Psoas muscle (tissue), 7 donors: ENCODE measurements at regions not wholly inside any gene's neighbourhood (a gene's known extent, or its start where the extent isn't known, plus 50 kb on each side); places are given as distances from the start of the nearest gene placed in this dataset.

ENCODE experiments used
- ATAC-seq, 4 donors: fragments of 200-7000 bp; cut with Tn5 transposase; one replicate each; pipeline ENCODE4 v1.9.1; 2020; ENCODE audit warnings: moderate library complexity in 3 of 4, mild to moderate bottlenecking in 2 of 4
- DNase-seq, 2 donors: peaks; one replicate each; pipeline ENCODE4 v3.0.0-alpha.2; 2020
- H3K27ac ChIP-seq: fragments of 200-600 bp; one replicate; pipeline ENCODE4 v1.8.0; 2022
- H3K27me3 ChIP-seq, 3 donors: fragments of 200-600 bp in 1 of 3; one replicate each; pipeline versions ENCODE4 v1.6.1 to v1.8.0; 2013 to 2022; ENCODE audit warnings: low read length in 2 of 3, mild to moderate bottlenecking in 2 of 3, moderate library complexity in 1 of 3; ENCODE audit not compliant: insufficient read depth in 3 of 3
- H3K36me3 ChIP-seq, 2 donors: fragments of 200-600 bp in 1 of 2; one replicate each; pipeline versions ENCODE4 v1.6.1 to v1.8.0; 2013 to 2022; ENCODE audit warnings: low read depth in 1 of 2, mild to moderate bottlenecking in 1 of 2, moderate library complexity in 1 of 2; ENCODE audit not compliant: insufficient read depth in 1 of 2
- H3K4me1 ChIP-seq: fragments of 200-600 bp; one replicate; pipeline ENCODE4 v1.8.0; 2022
- H3K4me3 ChIP-seq: fragments of 200-600 bp; one replicate; pipeline ENCODE4 v1.8.0; 2022; ENCODE audit warnings: mild to moderate bottlenecking
- H3K9me3 ChIP-seq: fragments of 200-600 bp; one replicate; pipeline ENCODE4 v1.8.0; 2022
- CTCF ChIP-seq: fragments of 200-600 bp; IDR thresholded peaks from one replicate; pipeline ENCODE4 v1.8.0; 2022; ENCODE audit warnings: antibody characterized with exemption
- WGBS, 3 donors: extraction: QIAGEN DNeasy Blood & Tissue Kit; methylation state at CpG; one replicate each; pipeline versions ENCODE4 v1.1.6 to v1.1.7; 2013; 5-methylcytosine and 5-hydroxymethylcytosine counted together
- intact Hi-C, 2 donors: fragments of 100-400 bp; cut with DNase I; formaldehyde crosslinking; loops; one replicate each; pipeline versions ENCODE4 v1.11.0 to v1.14.2; 2022
- donor health status: healthy with polysubstance abuse.
- donor health status: DM: no; HTN: no; CAD: no; lungs with moderate emphysema.
- donor health status: Bipolar disorder and iron deficiency.
- donor health status: healthy.
- donor health status: DM: yes; HTN: yes; CAD: no.
- donor health status: DM: no; HTN: no; CAD: no.
- donor health status: DM: yes; HTN: yes; CAD: no.

DNA sequence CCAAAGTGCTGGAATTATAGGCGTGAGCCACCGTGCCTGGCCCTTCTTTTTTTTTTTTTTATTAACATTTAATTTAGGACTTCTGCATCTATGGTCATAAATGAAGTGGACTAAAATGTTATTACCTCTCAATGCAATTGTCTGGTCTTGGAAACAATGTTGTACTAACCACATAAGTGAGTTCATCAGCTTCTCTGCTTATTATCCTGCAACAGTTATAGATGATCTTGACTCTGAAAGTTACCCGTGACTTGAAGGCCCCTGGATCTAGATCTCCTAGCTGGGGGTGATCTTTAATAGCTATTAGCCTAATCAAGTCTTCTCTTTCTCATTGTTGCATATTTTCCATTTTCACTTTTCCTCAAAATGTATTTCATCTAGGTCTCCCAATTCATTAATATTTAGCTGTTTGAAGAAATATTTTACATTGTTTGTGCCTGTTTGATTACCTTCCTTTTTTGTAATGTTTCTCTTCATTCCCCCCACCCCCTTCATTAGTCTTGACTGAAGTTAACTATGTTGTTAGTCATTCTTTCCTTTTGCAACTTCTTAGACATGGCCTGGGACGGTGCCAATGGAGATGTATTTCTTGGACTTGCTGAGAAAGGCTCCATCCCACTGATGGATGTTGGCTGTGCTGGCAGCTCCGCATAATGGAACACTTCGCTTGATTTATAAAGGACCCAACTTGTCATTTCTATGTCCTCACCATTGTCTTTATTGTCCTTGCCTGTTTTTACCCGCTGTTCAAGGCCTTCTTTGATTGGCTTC lies 141.6 kb upstream of the RIOK3 start:
- H3K27ac ChIP-seq: no peak overlapping the region

GRCh38 chr18:23313379-23313778 lies 139.7 kb upstream of the RIOK3 start:
- Histone ChIP-seq H3K36me3 (no peaks in the 10 kb centered on the region), H3K4me3 (no peak overlapping the region), H3K27me3 (no peaks in the 10 kb centered on the region), H3K9me3 (no peaks in the 10 kb centered on the region), H3K4me1 (no peaks in the 10 kb centered on the region), H3K27ac (no peak overlapping the region)
- ATAC-seq: no peak
- no peak for DNase-seq
- TF ChIP-seq CTCF: no peak
- intact Hi-C loops: no loop called here
- WGBS, 3 donors: 97 to 100% (median 100%) methylated on average over 1 of the region's 1 CpG

More for the DNA sequence above, 141.6 kb upstream of the RIOK3 start:
- 90 to 95% (median 95%) methylated on average over 7 of the region's 7 CpGs for WGBS, 3 donors
- ATAC-seq: no peak
- Histone ChIP-seq H3K27me3 (no peaks in the 10 kb centered on the region), H3K4me1 (no peaks in the 10 kb centered on the region), H3K4me3 (no peak overlapping the region), H3K36me3 (no peaks in the 10 kb centered on the region), H3K9me3 (no peaks in the 10 kb centered on the region)
- DNase-seq: peak in 1 of 2 donors; percentile 66
- intact Hi-C loops: no loop called here
- TF ChIP-seq CTCF: no peak

DNA sequence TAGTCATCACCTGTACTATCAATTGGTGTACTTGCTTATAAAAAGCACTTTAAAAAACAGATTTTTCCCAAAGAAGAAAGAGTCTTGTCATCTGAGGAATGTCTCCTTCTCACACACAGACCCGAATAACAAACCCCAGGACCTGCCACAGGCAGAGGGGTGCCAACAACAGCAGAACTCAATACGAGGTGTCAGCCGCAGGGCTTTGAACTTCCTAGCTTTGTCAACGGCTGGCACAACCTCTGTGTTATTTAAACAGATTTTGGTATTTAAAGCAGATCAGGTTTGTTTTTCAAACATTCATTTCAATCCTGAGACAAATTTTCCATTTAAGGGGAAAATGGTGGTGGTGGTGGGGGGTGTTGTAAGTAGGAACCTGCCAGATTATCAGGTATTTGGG lies 138.4 kb upstream of the RIOK3 start:
- TF ChIP-seq CTCF: no peak
- no peak overlapping the region for H3K4me3 ChIP-seq
- H3K27me3 ChIP-seq: no peaks in the 10 kb centered on the region
- DNase-seq: no peak
- no peak for ATAC-seq
- intact Hi-C loops: no loop called here
- no peaks in the 10 kb centered on the region for H3K4me1 ChIP-seq
- H3K36me3 ChIP-seq: no peaks in the 10 kb centered on the region
- WGBS, 3 donors: 90 to 91% (median 91%) methylated on average over 4 of the region's 4 CpGs
- no peaks in the 10 kb centered on the region for H3K9me3 ChIP-seq
- H3K27ac ChIP-seq: no peak overlapping the region

- DNase-seq: no peak
- intact Hi-C loops: no loop called here
- no peaks in the 10 kb centered on the region for H3K36me3 ChIP-seq
- TF ChIP-seq CTCF: no peak
- H3K4me1 ChIP-seq: no peaks in the 10 kb centered on the region
- H3K27ac ChIP-seq: no peak overlapping the region
- ATAC-seq: no peak
- no peak overlapping the region for H3K4me3 ChIP-seq
- WGBS, 3 donors: 95 to 99% (median 98%) methylated on average over 2 of the region's 2 CpGs
- no peaks in the 10 kb centered on the region for H3K9me3 ChIP-seq
- no peaks in the 10 kb centered on the region for H3K27me3 ChIP-seq
These were observed 136.8 kb upstream of the RIOK3 start for GRCh38 chr18:23316316-23316715.

- ATAC-seq (no peak), DNase-seq (no peak)
- H3K4me1 ChIP-seq: no peaks in the 10 kb centered on the region
- H3K27me3 ChIP-seq: no peaks in the 10 kb centered on the region
- no peaks in the 10 kb centered on the region for H3K36me3 ChIP-seq
- intact Hi-C loops: no loop called here
- no peak overlapping the region for H3K4me3 ChIP-seq
- no peak for TF ChIP-seq CTCF
- no peaks in the 10 kb centered on the region for H3K9me3 ChIP-seq
- H3K27ac ChIP-seq: no peak overlapping the region
These were observed 136.1 kb upstream of the RIOK3 start for GRCh38 chr18:23316988-23317387.
